ENCODE measurements at regions not wholly inside any gene's neighbourhood (a gene's known extent, or its start where the extent isn't known, plus 50 kb on each side); places are given as distances from the start of the nearest gene placed in this dataset.
"Not testable (repeated sequence)": the region's sequence is repeated elsewhere in the genome, so short reads cannot be mapped to it uniquely, and the experiment has no call there.

DNA sequence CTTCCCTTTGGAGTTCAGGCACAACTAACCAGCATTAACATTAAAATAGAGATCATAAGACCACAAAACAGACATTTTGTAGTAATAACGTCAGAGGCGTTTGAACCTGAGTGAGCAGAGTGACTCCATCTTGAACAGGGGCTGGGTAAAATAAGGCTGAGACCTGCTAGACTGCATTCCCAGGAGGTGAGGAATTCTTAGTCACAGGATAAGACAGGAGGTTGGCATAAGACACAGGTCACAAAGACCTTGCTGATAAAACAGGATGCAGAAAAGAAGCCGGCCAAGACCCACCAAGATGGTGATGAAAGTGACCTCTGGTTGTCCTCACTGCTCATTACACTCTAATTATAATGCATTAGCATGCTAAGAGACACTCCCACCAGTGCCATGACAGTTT, 493.2 kb upstream of the AUTS2 start:
- no peak overlapping the region for H3K27ac Mint-ChIP-seq

DNA sequence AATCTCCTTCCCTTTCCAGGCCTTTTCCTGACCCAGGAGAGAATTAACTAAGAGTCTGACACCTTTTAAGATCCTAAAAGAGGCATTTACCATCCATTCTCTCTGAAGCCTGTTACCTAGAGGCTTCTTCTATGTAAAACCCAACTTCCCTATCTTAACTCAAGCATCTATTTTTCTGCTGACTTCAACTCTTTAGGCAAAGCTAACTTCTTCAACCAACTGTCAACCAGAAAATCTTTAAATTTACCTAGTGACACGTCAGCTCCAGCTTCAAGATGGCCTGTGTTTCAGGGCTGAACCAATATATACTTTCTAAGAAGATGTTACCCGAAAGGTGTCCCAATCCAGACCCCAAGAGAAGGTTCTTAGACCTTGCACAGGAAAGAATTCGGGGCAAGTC, 492.3 kb upstream of the AUTS2 start:
- Mint-ChIP-seq H3K27me3 (ENCODE audit: low read depth in 2 of 2) (no peaks in the 10 kb centered on the region), H3K4me1 (no peaks in the 10 kb centered on the region), H3K9me3 (peaks cover 0 to 4% of the 10 kb centered on the region in 2 donors), H3K4me3 (no peak overlapping the region), H3K36me3 (no peaks in the 10 kb centered on the region), H3K27ac (no peak overlapping the region)
- intact Hi-C loops (cut with micrococcal nuclease) = no loop called here
- 81% methylated on average over 3 of the region's 3 CpGs for WGBS (ENCODE audit: insufficient coverage)
- Histone ChIP-seq H3K36me3 (ENCODE audit: control insufficient read depth, insufficient read depth, low read length) (no peaks in the 10 kb centered on the region), H3K9me3 (ENCODE audit: control insufficient read depth, insufficient read depth, low read length) (no peaks in the 10 kb centered on the region), H3K4me1 (ENCODE audit: control insufficient read depth, insufficient read depth, low read length) (no peaks in the 10 kb centered on the region), H3K4me3 (ENCODE audit: low read length) (no peak overlapping the region), H3K27ac (ENCODE audit: low read length) (no peak overlapping the region), H3K27me3 (ENCODE audit: control insufficient read depth, insufficient read depth, low read length) (no peaks in the 10 kb centered on the region)
- ATAC-seq = no peak
- TF ChIP-seq, protein P1, sequence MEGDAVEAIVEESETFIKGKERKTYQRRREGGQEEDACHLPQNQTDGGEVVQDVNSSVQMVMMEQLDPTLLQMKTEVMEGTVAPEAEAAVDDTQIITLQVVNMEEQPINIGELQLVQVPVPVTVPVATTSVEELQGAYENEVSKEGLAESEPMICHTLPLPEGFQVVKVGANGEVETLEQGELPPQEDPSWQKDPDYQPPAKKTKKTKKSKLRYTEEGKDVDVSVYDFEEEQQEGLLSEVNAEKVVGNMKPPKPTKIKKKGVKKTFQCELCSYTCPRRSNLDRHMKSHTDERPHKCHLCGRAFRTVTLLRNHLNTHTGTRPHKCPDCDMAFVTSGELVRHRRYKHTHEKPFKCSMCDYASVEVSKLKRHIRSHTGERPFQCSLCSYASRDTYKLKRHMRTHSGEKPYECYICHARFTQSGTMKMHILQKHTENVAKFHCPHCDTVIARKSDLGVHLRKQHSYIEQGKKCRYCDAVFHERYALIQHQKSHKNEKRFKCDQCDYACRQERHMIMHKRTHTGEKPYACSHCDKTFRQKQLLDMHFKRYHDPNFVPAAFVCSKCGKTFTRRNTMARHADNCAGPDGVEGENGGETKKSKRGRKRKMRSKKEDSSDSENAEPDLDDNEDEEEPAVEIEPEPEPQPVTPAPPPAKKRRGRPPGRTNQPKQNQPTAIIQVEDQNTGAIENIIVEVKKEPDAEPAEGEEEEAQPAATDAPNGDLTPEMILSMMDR (IDR thresholded peaks at IDR 0.05) = no peak
- DNase-seq = no peak

More for the DNA sequence above, 493.2 kb upstream of the AUTS2 start:
- no peaks in the 10 kb centered on the region for H3K9me3 ChIP-seq (ENCODE audit: control insufficient read depth, insufficient read depth, low read length)
- H3K4me3 ChIP-seq (ENCODE audit: low read length) = no peak overlapping the region
- H3K27me3 ChIP-seq (ENCODE audit: control insufficient read depth, insufficient read depth, low read length) = no peaks in the 10 kb centered on the region
- no peaks in the 10 kb centered on the region for H3K36me3 ChIP-seq (ENCODE audit: control insufficient read depth, insufficient read depth, low read length)
- H3K27me3 Mint-ChIP-seq (ENCODE audit: low read depth in 2 of 2) = no peaks in the 10 kb centered on the region
- H3K4me1 ChIP-seq (ENCODE audit: control insufficient read depth, insufficient read depth, low read length) = no peaks in the 10 kb centered on the region
- H3K9me3 Mint-ChIP-seq = peaks cover 0 to 4% of the 10 kb centered on the region in 2 donors
- intact Hi-C loops (cut with micrococcal nuclease) = no loop called here
- no peak for ATAC-seq
- TF ChIP-seq, protein P1 (IDR thresholded peaks at IDR 0.05) = no peak
- no peak for DNase-seq
- no peak overlapping the region for H3K27ac ChIP-seq (ENCODE audit: low read length)
- H3K36me3 Mint-ChIP-seq = no peaks in the 10 kb centered on the region
- WGBS (ENCODE audit: insufficient coverage) = 96% methylated on average over 3 of the region's 3 CpGs
- no peak overlapping the region for H3K4me3 Mint-ChIP-seq
- H3K4me1 Mint-ChIP-seq = no peaks in the 10 kb centered on the region

DNA sequence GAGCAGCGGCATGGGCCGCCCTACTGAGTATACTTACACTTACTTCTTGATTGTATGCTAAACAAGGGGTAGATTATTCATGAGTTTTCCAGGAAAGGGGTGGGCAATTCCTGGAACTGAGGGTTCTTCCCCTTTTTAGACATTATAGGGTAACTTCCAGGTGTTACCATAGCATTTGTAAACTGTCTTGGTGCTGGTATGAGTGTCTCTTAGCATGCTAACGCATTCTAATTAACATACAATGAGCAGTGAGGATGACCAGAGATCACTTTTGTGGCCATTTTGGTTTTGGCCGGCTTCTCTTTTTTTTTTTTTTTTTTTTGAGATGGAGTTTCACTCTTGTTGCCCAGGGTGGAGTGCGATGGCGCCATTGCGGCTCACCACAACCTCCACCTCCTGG, 491.8 kb upstream of the AUTS2 start:
- H3K27me3 Mint-ChIP-seq (ENCODE audit: low read depth in 2 of 2); H3K36me3 Mint-ChIP-seq; H3K27ac ChIP-seq (ENCODE audit: low read length); H3K4me3 Mint-ChIP-seq; H3K4me1 ChIP-seq (ENCODE audit: control insufficient read depth, insufficient read depth, low read length); H3K4me3 ChIP-seq (ENCODE audit: low read length); H3K9me3 ChIP-seq (ENCODE audit: control insufficient read depth, insufficient read depth, low read length); H3K27me3 ChIP-seq (ENCODE audit: control insufficient read depth, insufficient read depth, low read length); H3K4me1 Mint-ChIP-seq; H3K27ac Mint-ChIP-seq; H3K9me3 Mint-ChIP-seq; ATAC-seq; H3K36me3 ChIP-seq (ENCODE audit: control insufficient read depth, insufficient read depth, low read length); DNase-seq; intact Hi-C loops (cut with micrococcal nuclease): not testable (repeated sequence)
- 100% methylated on average over 5 of the region's 7 CpGs for WGBS (ENCODE audit: insufficient coverage)

DNA sequence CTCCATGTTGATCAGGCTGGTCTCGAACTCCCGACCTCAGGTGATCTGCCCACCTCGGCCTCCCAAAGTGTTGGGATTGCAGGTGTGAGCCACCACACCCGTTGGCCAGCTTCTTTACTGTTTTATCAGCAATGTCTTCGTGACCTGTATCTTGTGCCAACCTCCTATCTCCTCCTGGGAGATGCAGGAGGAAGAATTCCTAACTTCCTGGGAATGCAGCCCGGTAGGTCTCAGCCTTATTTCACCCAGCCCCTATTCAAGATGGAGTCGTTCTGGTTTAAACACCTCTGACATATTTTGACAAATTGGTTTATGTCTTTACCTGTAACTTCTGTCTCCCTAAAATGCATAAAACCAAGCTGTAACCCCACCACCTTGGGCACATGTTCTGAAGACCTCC, 491.3 kb upstream of the AUTS2 start:
- not testable (repeated sequence) for H3K27me3 Mint-ChIP-seq (ENCODE audit: low read depth in 2 of 2)

DNA sequence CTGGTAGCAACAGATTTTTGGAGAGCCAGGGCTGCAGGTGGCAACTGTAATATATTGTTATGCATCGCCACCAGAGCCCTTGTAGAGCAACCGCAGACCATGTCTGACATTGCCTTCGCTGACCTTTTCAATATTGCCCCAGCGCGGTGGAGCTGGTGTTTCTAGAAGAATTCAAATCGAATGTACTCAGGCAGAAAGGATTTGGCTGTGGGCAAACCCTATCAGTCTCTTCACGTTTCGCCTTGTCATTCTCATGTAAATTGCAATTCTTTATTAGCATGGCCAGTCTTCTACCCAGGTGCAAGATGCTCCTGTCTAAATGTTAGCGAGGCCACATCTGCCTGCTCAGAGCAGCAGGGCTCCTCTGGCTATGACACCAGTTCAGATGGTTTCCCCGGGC, 490.2 kb upstream of the AUTS2 start:
- WGBS (ENCODE audit: insufficient coverage) = 85% methylated on average over 10 of the region's 10 CpGs
- DNase-seq (no peak), ATAC-seq (no peak)
- Mint-ChIP-seq H3K4me3 (no peak overlapping the region), H3K27ac (no peak overlapping the region), H3K9me3 (peaks cover 4 to 8% of the 10 kb centered on the region in 2 donors), H3K4me1 (no peaks in the 10 kb centered on the region), H3K36me3 (no peaks in the 10 kb centered on the region), H3K27me3 (ENCODE audit: low read depth in 2 of 2) (no peaks in the 10 kb centered on the region)
- Histone ChIP-seq H3K36me3 (ENCODE audit: control insufficient read depth, insufficient read depth, low read length) (no peaks in the 10 kb centered on the region), H3K9me3 (ENCODE audit: control insufficient read depth, insufficient read depth, low read length) (no peaks in the 10 kb centered on the region), H3K4me3 (ENCODE audit: low read length) (no peak overlapping the region), H3K27me3 (ENCODE audit: control insufficient read depth, insufficient read depth, low read length) (no peaks in the 10 kb centered on the region), H3K4me1 (ENCODE audit: control insufficient read depth, insufficient read depth, low read length) (no peaks in the 10 kb centered on the region), H3K27ac (ENCODE audit: low read length) (no peak overlapping the region)
- intact Hi-C loops (cut with micrococcal nuclease) = no loop called here
- TF ChIP-seq, protein P1 (IDR thresholded peaks at IDR 0.05) = no peak

More for the DNA sequence above, 491.3 kb upstream of the AUTS2 start:
- H3K36me3 ChIP-seq (ENCODE audit: control insufficient read depth, insufficient read depth, low read length); H3K36me3 Mint-ChIP-seq; DNase-seq; H3K4me3 Mint-ChIP-seq; H3K4me1 ChIP-seq (ENCODE audit: control insufficient read depth, insufficient read depth, low read length); intact Hi-C loops (cut with micrococcal nuclease); H3K27ac Mint-ChIP-seq; H3K4me3 ChIP-seq (ENCODE audit: low read length); ATAC-seq; H3K27me3 ChIP-seq (ENCODE audit: control insufficient read depth, insufficient read depth, low read length); H3K4me1 Mint-ChIP-seq; H3K9me3 ChIP-seq (ENCODE audit: control insufficient read depth, insufficient read depth, low read length); H3K9me3 Mint-ChIP-seq; H3K27ac ChIP-seq (ENCODE audit: low read length): not testable (repeated sequence)
- WGBS (ENCODE audit: insufficient coverage) = 84% methylated on average over 7 of the region's 7 CpGs

Data from natural killer cell (primary cell).